ENCODE measurements at regions not wholly inside any gene's neighbourhood (a gene's known extent, or its start where the extent isn't known, plus 50 kb on each side); places are given as distances from the start of the nearest gene placed in this dataset.

GRCh38 chr1:199121047-199121446, 482.2 kb downstream of the PTPRC start:
- ChIA-PET CTCF (ENCODE audit: low intra/inter-chr PET ratio, low total read pairs) (no interaction called here), POLR2A (no interaction called here)
- intact Hi-C loops (cut with micrococcal nuclease; ENCODE audit: unreplicated experiment) (no loop called here), in situ Hi-C loops (cut with HindIII; ENCODE audit: extremely low pct_ligation_motif_present, low pct_unique_long_range_greater_than_20kb) (loop anchor here (25.0 kb wide), 1 partner anchor 359 kb away; no protein-coding TSS in a partner anchor)
- no peak for FAIRE-seq
- no peak overlapping the region for H3K9ac ChIP-seq (ENCODE audit: insufficient read depth, low read depth, low read length)
- no peak for DNase-seq (ENCODE audit: low spot score)
- no TSS peak for BruUV-seq (replicated peaks)
- H3K27me3 ChIP-seq (ENCODE audit: control insufficient read depth in 1 of 2, insufficient read depth in 2 of 2, low read length in 2 of 2), result no peaks in the 10 kb centered on the region
- H3K27ac ChIP-seq (ENCODE audit: extremely low read length, insufficient read depth, low read length), result no peak overlapping the region
- H3K36me3 ChIP-seq (replicated peaks in 1 of 2; ENCODE audit: control insufficient read depth in 1 of 2, insufficient read depth in 2 of 2, low read length in 2 of 2), result no peaks in the 10 kb centered on the region
- no peaks in the 10 kb centered on the region for H4K20me1 ChIP-seq (ENCODE audit: insufficient read depth, low read length)
- H3K4me3 ChIP-seq (replicated peaks in 1 of 3; ENCODE audit: insufficient read depth in 1 of 3, low read depth in 2 of 3, low read length in 3 of 3), result no peak overlapping the region
- no peaks in the 10 kb centered on the region for H3K4me1 ChIP-seq (ENCODE audit: insufficient read depth, low read length)
- H2AFZ ChIP-seq (ENCODE audit: low read length), result no peak overlapping the region
- no peaks in the 10 kb centered on the region for H3K9me3 ChIP-seq (ENCODE audit: low read length)
- H3K79me2 ChIP-seq (ENCODE audit: insufficient read depth, low read length), result no peaks in the 10 kb centered on the region
- no peak overlapping the region for H3K4me2 ChIP-seq (ENCODE audit: low read depth, low read length)
- no peak for ATAC-seq
- no peak for TF ChIP-seq ZBTB44 (CRISPR knock-in tag; IDR thresholded peaks at IDR 0.05)
- TF ChIP-seq MYC (CRISPR knock-in tag; IDR thresholded peaks at IDR 0.05; ENCODE audit: borderline replicate concordance), result no peak
- TF ChIP-seq ZNF260 (CRISPR knock-in tag; IDR thresholded peaks at IDR 0.05; ENCODE audit: borderline replicate concordance, low read depth), result no peak
- TF ChIP-seq FOXA3 (CRISPR knock-in tag; IDR thresholded peaks at IDR 0.05), result no peak
- no peak for TF ChIP-seq NR3C1 (CRISPR knock-in tag; IDR thresholded peaks at IDR 0.05)
- TF ChIP-seq ZNF333 (CRISPR knock-in tag; IDR thresholded peaks at IDR 0.05; ENCODE audit: borderline replicate concordance), result no peak
- TF ChIP-seq ZMAT5 (CRISPR knock-in tag; IDR thresholded peaks at IDR 0.05; ENCODE audit: borderline replicate concordance, low read depth), result no peak
- no peak for TF ChIP-seq POLR2AphosphoS5 (IDR thresholded peaks at IDR 0.05; ENCODE audit: low read depth, low read length)
- no peak for TF ChIP-seq HOXD1 (CRISPR knock-in tag; IDR thresholded peaks at IDR 0.05)
- TF ChIP-seq, protein P1, sequence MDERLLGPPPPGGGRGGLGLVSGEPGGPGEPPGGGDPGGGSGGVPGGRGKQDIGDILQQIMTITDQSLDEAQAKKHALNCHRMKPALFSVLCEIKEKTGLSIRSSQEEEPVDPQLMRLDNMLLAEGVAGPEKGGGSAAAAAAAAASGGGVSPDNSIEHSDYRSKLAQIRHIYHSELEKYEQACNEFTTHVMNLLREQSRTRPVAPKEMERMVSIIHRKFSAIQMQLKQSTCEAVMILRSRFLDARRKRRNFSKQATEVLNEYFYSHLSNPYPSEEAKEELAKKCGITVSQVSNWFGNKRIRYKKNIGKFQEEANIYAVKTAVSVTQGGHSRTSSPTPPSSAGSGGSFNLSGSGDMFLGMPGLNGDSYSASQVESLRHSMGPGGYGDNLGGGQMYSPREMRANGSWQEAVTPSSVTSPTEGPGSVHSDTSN (CRISPR knock-in tag; IDR thresholded peaks at IDR 0.05), result no peak
- no peak for TF ChIP-seq AGO2 (optimal IDR thresholded peaks at IDR 0.05; ENCODE audit: low read depth, low read length)
